HS-5 (cell line): ENCODE measurements at regions not wholly inside any gene's neighbourhood (a gene's known extent, or its start where the extent isn't known, plus 50 kb on each side); places are given as distances from the start of the nearest gene placed in this dataset.
"Not testable (repeated sequence)": the region's sequence is repeated elsewhere in the genome, so short reads cannot be mapped to it uniquely, and the experiment has no call there.

Experiments used
- DNase-seq: peaks from one replicate; pipeline ENCODE4 v3.0.0-alpha.2; 2012; ENCODE audit warnings: low read depth

DNA sequence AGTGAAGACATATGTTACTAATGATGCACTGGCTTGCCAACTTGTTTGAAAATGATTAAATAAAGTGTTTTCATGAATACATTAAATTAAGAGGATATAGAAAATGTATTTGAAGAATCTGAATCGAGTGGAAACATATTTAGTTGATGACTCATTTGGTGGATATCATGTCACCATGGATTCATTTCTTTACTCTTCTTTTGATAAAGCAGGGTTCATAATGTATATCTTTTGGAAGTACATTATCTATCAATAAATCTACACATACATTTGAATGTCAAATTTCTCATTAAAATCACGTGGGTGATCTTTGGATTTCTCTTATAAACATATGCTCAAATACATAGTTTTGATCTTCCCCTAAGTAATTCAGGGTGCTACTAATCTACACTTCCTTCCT lies 1148.1 kb upstream of the ACO1 start:
- DNase-seq: peak; percentile 4

DNA sequence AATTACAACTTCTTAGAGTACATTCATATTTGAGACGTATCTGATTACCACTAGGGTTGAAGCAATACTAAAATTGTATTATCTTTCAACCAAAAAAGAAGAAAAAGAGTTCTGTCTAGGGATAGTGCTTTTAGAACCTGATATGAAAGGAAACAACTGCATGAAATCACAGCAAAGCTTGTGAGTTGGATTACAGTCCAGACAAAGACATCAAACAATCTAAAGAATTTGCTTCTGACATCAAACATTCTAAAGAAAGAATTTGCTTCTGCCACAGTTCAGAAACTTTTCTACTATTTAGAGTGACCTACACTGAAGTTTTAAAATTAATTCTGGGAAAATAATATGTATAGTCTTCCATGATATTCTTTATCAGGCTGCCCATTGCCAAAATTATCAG lies 1141.1 kb upstream of the ACO1 start:
- no peak for DNase-seq

GRCh38 chr9:31248156-31248555 lies 1136.3 kb upstream of the ACO1 start:
- DNase-seq: no peak

GRCh38 chr9:31251386-31251785 lies 1133.1 kb upstream of the ACO1 start:
- DNase-seq: no peak

GRCh38 chr9:31253800-31254762 lies 1130.4 kb upstream of the ACO1 start:
- DNase-seq: no peak

- DNase-seq: no peak
Observed at GRCh38 chr9:31255211-31255610, 1129.2 kb upstream of the ACO1 start.

DNA sequence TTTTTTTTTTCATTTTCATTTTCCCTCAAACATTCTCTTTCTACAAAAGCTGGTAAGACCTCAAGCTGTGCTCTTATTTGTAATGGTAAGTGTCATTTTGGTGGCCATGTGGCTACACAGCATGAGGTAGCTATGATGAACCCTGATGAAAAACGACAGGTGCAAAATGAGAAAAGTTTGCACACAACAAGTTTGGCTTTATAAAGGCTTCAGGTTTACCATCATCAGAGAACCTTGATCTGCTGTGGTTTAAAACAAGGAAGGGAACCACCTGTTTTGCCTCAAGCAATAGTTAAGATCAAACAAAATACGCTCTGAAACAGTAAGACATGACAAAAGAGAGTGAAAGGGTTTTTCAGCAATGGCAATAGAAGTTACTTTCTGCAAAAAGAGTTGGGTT lies 1124.6 kb upstream of the ACO1 start:
- no peak for DNase-seq

- DNase-seq: peak; percentile 1
Observed at GRCh38 chr9:31272456-31273295, 1111.8 kb upstream of the ACO1 start.

- no peak for DNase-seq
Observed at GRCh38 chr9:31275419-31275818, 1109.0 kb upstream of the ACO1 start.

- DNase-seq: no peak
Observed at GRCh38 chr9:31290731-31291130, 1093.7 kb upstream of the ACO1 start.

GRCh38 chr9:31302620-31303418 lies 1081.6 kb upstream of the ACO1 start:
- no peak for DNase-seq

DNA sequence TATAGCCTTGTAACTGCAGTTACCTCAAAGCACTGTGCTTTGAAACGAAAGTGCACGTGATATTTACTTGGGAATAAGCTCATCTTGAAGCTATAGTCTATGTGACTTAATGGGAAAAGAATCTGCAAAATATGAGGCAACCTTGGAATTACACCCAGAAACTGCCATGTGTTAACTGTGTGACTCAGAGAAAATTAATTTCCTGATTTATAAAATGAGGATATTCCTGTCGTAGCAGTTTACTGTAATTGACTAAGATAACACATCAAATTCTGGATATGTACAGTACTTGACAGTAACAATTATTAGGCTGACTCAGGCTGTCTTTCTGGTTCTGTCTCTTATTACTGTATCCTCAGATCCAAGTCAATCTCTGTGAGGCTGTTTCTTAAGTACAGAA lies 1079.9 kb upstream of the ACO1 start:
- peak; percentile 93 for DNase-seq

GRCh38 chr9:31314241-31314640 lies 1070.2 kb upstream of the ACO1 start:
- DNase-seq: no peak

GRCh38 chr9:31320494-31320893 lies 1063.9 kb upstream of the ACO1 start:
- DNase-seq: no peak

GRCh38 chr9:31321256-31321655 lies 1063.2 kb upstream of the ACO1 start:
- no peak for DNase-seq

DNA sequence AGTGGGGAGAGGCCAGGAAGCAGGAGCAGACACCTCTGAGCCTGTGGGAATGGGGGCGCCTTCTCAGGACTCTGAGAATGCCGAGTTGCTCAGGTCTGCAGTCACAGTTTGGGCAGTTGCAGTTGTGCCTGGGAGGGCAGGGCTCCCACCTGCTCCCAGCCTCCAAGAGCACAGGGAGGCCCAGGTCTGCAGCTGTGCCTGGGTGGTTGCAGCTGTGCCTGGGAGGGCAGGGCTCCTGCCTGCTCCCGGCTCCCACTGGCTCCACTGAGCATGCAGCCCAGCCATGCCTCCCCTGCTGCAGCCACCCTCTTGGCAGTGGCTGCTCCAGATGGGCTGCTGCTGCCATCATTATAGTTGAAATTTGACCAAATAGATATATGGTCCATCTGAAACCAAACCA lies 1062.8 kb upstream of the ACO1 start:
- DNase-seq: no peak

GRCh38 chr9:31323726-31324444 lies 1060.6 kb upstream of the ACO1 start:
- DNase-seq: no peak

DNA sequence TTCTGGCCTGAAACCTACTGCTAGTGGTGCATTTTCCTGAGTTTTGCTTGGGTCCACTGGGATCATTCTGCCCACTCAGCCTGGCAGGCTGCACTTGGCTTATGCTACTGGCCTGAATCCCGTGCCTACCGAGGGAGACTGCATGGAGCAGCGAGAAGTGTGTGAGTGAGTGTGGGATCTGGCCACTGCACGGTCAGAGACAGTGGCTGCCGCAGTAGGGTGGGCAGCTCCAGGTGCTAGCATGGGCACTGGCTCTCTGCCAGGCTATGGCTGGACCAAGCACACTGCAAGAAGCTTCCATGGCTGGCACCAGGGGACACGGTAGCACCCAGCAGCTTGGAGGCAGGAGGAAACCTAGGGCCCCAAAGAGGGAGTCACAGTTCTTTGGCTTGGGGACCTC lies 1058.7 kb upstream of the ACO1 start:
- DNase-seq: no peak

DNA sequence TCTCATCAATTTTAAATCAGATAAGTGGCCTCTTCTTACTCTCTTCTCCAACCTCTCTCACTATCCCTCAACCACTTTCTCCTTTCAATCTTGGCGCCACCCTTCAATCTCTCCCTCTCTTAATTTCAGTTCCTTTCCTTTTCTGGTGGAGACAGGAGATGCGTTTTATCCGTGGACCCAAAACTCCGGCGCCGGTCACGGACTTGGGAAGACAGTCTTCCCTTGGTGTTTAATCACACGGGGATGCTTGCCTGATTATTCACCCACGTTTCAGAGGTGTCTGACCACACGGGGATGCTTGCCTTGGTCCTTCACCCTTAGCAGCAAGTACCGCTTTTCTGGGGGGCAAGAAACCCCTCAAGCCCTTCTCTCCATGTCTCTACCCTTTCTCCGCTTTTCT lies 1057.6 kb upstream of the ACO1 start:
- not testable (repeated sequence) for DNase-seq

- no peak for DNase-seq
Observed at GRCh38 chr9:31334837-31335528, 1049.5 kb upstream of the ACO1 start.
